WTC11 (cell line): ENCODE measurements at regions not wholly inside any gene's neighbourhood (a gene's known extent, or its start where the extent isn't known, plus 50 kb on each side); places are given as distances from the start of the nearest gene placed in this dataset.

ENCODE experiments used
- ATAC-seq: fragments of 200-7000 bp; cut with Tn5 transposase; 2 replicates; pipeline ENCODE4 v1.10.0; 2021; ENCODE audit warnings: mild to moderate bottlenecking, moderate library complexity
- CTCF ChIA-PET: fragments of 300-600 bp; sonication (Branson Sonifier 250); formaldehyde crosslinking; loops from one replicate; lab custom pipeline; 2021; ENCODE audit warnings: antibody characterized with exemption; lab: Charles Lee
- POLR2A ChIA-PET: fragments of 350-600 bp; sonication (Branson Sonifier 250); formaldehyde crosslinking; loops from one replicate; lab custom pipeline; 2021; ENCODE audit warnings: antibody characterized with exemption; lab: Charles Lee
- DNase-seq: peaks from one replicate; pipeline ENCODE4 v3.0.0; 2021; ENCODE audit warnings: low spot score
- H3K27ac Mint-ChIP-seq: 2 replicates; pipeline ENCODE4 v1.8.0; 2021; ENCODE audit warnings: mixed read lengths
- H3K27me3 Mint-ChIP-seq: 2 replicates; pipeline ENCODE4 v1.8.0; 2021; ENCODE audit warnings: low read depth, mild to moderate bottlenecking, moderate library complexity, mixed read lengths
- H3K36me3 Mint-ChIP-seq: 2 replicates; pipeline ENCODE4 v1.8.0; 2021; ENCODE audit warnings: mixed read lengths
- H3K4me1 Mint-ChIP-seq: 2 replicates; pipeline ENCODE4 v1.8.0; 2022; ENCODE audit warnings: mixed read lengths
- H3K4me3 Mint-ChIP-seq: 2 replicates; pipeline ENCODE4 v1.8.0; 2021; ENCODE audit warnings: mild to moderate bottlenecking, moderate library complexity, mixed read lengths
- H3K9me3 Mint-ChIP-seq: 2 replicates; pipeline ENCODE4 v1.8.0; 2021; ENCODE audit warnings: mixed read lengths
- FOXK1 ChIP-seq: sonication (generic); formaldehyde crosslinking; IDR thresholded peaks from 2 replicates; pipeline ENCODE4 v1.8.0; 2022; ENCODE audit warnings: mild to moderate bottlenecking, moderate library complexity, missing genetic modification reagents
- FOXP1 ChIP-seq: sonication (generic); formaldehyde crosslinking; IDR thresholded peaks from 2 replicates; pipeline ENCODE4 v1.8.0; 2022; ENCODE audit warnings: missing genetic modification reagents, mild to moderate bottlenecking, moderate library complexity, borderline replicate concordance
- GABPB1 ChIP-seq: sonication (generic); formaldehyde crosslinking; IDR thresholded peaks from 2 replicates; pipeline ENCODE4 v1.8.1; 2023; ENCODE audit warnings: mild to moderate bottlenecking, missing genetic modification reagents
- GRHL2 ChIP-seq: fragments of 250-450 bp; sonication (Bioruptor Pico); IDR thresholded peaks from 2 replicates; pipeline ENCODE4 v1.8.0; 2022; ENCODE audit warnings: mild to moderate bottlenecking, moderate library complexity; ENCODE audit not compliant: insufficient replicate concordance, severe bottlenecking
- JAZF1 ChIP-seq: fragments of 250-450 bp; sonication (Bioruptor Pico); IDR thresholded peaks from 2 replicates; pipeline ENCODE4 v1.9.0; 2021; ENCODE audit warnings: moderate library complexity, mild to moderate bottlenecking, inconsistent platforms
- KAT7 ChIP-seq: sonication (generic); formaldehyde crosslinking; IDR thresholded peaks from 2 replicates; pipeline ENCODE4 v1.8.1; 2023; ENCODE audit warnings: missing genetic modification reagents, mild to moderate bottlenecking, borderline replicate concordance
- MAX ChIP-seq: sonication (generic); formaldehyde crosslinking; IDR thresholded peaks from 2 replicates; pipeline ENCODE4 v1.8.0; 2022; ENCODE audit warnings: mild to moderate bottlenecking, missing genetic modification reagents
- NFYB ChIP-seq: sonication (generic); formaldehyde crosslinking; conservative IDR thresholded peaks from 2 replicates; pipeline ENCODE4 v1.8.0; 2022; ENCODE audit warnings: low read depth, missing genetic modification reagents
- NR3C1 ChIP-seq: sonication (generic); formaldehyde crosslinking; conservative IDR thresholded peaks from 2 replicates; pipeline ENCODE4 v1.8.1; 2023; ENCODE audit warnings: low read depth, mild to moderate bottlenecking, missing genetic modification reagents
- SMAD3 ChIP-seq: sonication (generic); formaldehyde crosslinking; IDR thresholded peaks from 2 replicates; pipeline ENCODE4 v1.8.0; 2022; ENCODE audit warnings: missing genetic modification reagents, mild to moderate bottlenecking, borderline replicate concordance
- TEAD4 ChIP-seq: sonication (generic); formaldehyde crosslinking; IDR thresholded peaks from 2 replicates; pipeline ENCODE4 v1.8.0; 2022; ENCODE audit warnings: mild to moderate bottlenecking, missing genetic modification reagents
- ZBTB43 ChIP-seq: sonication (generic); formaldehyde crosslinking; IDR thresholded peaks from 2 replicates; pipeline ENCODE4 v1.8.1; 2023; ENCODE audit warnings: mild to moderate bottlenecking, missing genetic modification reagents
- ZNF263 ChIP-seq: sonication (generic); formaldehyde crosslinking; IDR thresholded peaks from 2 replicates; pipeline ENCODE4 v1.8.1; 2022; ENCODE audit warnings: low read depth, mild to moderate bottlenecking, moderate library complexity, missing genetic modification reagents
- ZNF396 ChIP-seq: fragments of 250-450 bp; sonication (Bioruptor Pico); IDR thresholded peaks from 2 replicates; pipeline ENCODE4 v1.8.0; 2021; ENCODE audit warnings: mild to moderate bottlenecking, moderate library complexity, borderline replicate concordance
- TF ChIP-seq, protein P1 (sequence below): fragments of 250-450 bp; sonication (Bioruptor Pico); IDR thresholded peaks from 2 replicates; pipeline ENCODE4 v1.9.0; 2021; ENCODE audit warnings: mild to moderate bottlenecking, borderline replicate concordance
- TF ChIP-seq, protein P2 (sequence below): sonication (generic); formaldehyde crosslinking; IDR thresholded peaks from 2 replicates; pipeline ENCODE4 v1.8.1; 2023; ENCODE audit warnings: mild to moderate bottlenecking, missing genetic modification reagents
- TF ChIP-seq, protein P3 (sequence below): fragments of 200-600 bp; IDR thresholded peaks from 2 replicates; pipeline ENCODE4 v1.8.0; 2022; ENCODE audit warnings: antibody characterized with exemption
- TF ChIP-seq, protein P4 (sequence below): fragments of 250-450 bp; sonication (Bioruptor Pico); IDR thresholded peaks from 2 replicates; pipeline ENCODE4 v1.9.0; 2021; ENCODE audit warnings: mild to moderate bottlenecking

DNA sequence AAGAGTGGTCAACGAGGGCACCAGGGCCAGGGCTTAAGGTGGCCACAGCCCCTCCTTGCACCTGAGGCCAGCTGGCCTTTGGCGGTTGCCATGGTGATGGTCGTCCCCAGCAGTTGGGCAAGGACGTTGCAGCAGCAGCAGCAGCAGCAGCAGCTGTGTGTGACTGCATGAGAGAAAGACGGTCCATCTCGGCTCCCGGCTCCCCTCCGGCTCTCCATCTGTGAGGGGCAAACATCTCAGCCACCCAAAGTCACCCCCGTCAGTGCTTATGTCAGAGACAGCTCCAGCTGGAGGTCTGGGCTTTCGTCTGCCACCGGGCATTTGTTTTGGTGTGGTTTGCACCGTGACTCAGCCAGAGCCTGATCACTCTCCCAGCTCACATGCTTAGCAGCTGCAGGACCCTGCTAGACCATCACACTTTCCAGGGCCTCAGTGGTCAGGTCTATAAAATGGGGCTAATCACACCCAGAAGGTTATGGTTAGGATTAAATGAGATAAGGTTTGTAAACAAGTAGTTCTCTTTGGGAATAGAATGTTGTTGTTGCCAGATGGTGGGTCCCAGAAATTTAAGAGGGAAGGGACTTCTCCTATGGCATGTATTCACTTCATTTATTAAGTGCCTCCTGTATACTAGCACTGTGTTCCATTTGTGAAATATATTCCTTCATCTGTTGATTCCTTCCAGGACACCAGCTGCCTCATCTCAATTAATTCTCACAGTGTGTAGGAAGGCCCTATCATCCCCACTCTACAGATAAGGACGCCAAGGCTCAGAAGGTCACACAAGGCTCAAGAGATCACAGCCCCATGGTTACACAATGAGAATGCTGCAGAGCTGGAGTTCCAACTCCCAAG is 212.6 kb upstream of the LHX5 start:
- ATAC-seq (no peak), DNase-seq (peak; percentile 38)
- H3K9me3 Mint-ChIP-seq = 0 out of 2 replicates have a peak, but pooled peaks cover 5% of the 10 kb centered on the region
- ChIA-PET POLR2A (interaction anchor here (0.5 kb wide), 1 partner anchor 130 kb away, joined by 3 read pairs; no protein-coding TSS in a partner anchor), CTCF (interaction anchor here (2.2 kb wide), 1 partner anchor 223 kb away, joined by 5 read pairs; no protein-coding TSS in a partner anchor)
- H3K4me3 Mint-ChIP-seq = no peak overlapping the region
- no peaks in the 10 kb centered on the region for H3K27me3 Mint-ChIP-seq
- H3K4me1 Mint-ChIP-seq = no peaks in the 10 kb centered on the region
- H3K27ac Mint-ChIP-seq = no peak overlapping the region
- TF ChIP-seq, protein P1, sequence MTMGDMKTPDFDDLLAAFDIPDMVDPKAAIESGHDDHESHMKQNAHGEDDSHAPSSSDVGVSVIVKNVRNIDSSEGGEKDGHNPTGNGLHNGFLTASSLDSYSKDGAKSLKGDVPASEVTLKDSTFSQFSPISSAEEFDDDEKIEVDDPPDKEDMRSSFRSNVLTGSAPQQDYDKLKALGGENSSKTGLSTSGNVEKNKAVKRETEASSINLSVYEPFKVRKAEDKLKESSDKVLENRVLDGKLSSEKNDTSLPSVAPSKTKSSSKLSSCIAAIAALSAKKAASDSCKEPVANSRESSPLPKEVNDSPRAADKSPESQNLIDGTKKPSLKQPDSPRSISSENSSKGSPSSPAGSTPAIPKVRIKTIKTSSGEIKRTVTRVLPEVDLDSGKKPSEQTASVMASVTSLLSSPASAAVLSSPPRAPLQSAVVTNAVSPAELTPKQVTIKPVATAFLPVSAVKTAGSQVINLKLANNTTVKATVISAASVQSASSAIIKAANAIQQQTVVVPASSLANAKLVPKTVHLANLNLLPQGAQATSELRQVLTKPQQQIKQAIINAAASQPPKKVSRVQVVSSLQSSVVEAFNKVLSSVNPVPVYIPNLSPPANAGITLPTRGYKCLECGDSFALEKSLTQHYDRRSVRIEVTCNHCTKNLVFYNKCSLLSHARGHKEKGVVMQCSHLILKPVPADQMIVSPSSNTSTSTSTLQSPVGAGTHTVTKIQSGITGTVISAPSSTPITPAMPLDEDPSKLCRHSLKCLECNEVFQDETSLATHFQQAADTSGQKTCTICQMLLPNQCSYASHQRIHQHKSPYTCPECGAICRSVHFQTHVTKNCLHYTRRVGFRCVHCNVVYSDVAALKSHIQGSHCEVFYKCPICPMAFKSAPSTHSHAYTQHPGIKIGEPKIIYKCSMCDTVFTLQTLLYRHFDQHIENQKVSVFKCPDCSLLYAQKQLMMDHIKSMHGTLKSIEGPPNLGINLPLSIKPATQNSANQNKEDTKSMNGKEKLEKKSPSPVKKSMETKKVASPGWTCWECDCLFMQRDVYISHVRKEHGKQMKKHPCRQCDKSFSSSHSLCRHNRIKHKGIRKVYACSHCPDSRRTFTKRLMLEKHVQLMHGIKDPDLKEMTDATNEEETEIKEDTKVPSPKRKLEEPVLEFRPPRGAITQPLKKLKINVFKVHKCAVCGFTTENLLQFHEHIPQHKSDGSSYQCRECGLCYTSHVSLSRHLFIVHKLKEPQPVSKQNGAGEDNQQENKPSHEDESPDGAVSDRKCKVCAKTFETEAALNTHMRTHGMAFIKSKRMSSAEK (CRISPR knock-in tag) = no peak
- TF ChIP-seq SMAD3 (CRISPR knock-in tag) = no peak
- TF ChIP-seq, protein P2, sequence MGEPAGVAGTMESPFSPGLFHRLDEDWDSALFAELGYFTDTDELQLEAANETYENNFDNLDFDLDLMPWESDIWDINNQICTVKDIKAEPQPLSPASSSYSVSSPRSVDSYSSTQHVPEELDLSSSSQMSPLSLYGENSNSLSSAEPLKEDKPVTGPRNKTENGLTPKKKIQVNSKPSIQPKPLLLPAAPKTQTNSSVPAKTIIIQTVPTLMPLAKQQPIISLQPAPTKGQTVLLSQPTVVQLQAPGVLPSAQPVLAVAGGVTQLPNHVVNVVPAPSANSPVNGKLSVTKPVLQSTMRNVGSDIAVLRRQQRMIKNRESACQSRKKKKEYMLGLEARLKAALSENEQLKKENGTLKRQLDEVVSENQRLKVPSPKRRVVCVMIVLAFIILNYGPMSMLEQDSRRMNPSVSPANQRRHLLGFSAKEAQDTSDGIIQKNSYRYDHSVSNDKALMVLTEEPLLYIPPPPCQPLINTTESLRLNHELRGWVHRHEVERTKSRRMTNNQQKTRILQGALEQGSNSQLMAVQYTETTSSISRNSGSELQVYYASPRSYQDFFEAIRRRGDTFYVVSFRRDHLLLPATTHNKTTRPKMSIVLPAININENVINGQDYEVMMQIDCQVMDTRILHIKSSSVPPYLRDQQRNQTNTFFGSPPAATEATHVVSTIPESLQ = no peak
- TF ChIP-seq, protein P3, sequence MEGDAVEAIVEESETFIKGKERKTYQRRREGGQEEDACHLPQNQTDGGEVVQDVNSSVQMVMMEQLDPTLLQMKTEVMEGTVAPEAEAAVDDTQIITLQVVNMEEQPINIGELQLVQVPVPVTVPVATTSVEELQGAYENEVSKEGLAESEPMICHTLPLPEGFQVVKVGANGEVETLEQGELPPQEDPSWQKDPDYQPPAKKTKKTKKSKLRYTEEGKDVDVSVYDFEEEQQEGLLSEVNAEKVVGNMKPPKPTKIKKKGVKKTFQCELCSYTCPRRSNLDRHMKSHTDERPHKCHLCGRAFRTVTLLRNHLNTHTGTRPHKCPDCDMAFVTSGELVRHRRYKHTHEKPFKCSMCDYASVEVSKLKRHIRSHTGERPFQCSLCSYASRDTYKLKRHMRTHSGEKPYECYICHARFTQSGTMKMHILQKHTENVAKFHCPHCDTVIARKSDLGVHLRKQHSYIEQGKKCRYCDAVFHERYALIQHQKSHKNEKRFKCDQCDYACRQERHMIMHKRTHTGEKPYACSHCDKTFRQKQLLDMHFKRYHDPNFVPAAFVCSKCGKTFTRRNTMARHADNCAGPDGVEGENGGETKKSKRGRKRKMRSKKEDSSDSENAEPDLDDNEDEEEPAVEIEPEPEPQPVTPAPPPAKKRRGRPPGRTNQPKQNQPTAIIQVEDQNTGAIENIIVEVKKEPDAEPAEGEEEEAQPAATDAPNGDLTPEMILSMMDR = no peak
- TF ChIP-seq MAX (CRISPR knock-in tag) = no peak
- TF ChIP-seq, protein P4, sequence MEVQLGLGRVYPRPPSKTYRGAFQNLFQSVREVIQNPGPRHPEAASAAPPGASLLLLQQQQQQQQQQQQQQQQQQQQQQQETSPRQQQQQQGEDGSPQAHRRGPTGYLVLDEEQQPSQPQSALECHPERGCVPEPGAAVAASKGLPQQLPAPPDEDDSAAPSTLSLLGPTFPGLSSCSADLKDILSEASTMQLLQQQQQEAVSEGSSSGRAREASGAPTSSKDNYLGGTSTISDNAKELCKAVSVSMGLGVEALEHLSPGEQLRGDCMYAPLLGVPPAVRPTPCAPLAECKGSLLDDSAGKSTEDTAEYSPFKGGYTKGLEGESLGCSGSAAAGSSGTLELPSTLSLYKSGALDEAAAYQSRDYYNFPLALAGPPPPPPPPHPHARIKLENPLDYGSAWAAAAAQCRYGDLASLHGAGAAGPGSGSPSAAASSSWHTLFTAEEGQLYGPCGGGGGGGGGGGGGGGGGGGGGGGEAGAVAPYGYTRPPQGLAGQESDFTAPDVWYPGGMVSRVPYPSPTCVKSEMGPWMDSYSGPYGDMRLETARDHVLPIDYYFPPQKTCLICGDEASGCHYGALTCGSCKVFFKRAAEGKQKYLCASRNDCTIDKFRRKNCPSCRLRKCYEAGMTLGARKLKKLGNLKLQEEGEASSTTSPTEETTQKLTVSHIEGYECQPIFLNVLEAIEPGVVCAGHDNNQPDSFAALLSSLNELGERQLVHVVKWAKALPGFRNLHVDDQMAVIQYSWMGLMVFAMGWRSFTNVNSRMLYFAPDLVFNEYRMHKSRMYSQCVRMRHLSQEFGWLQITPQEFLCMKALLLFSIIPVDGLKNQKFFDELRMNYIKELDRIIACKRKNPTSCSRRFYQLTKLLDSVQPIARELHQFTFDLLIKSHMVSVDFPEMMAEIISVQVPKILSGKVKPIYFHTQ (CRISPR knock-in tag) = no peak
- no peak for TF ChIP-seq NFYB (CRISPR knock-in tag)
- no peak for TF ChIP-seq NR3C1
- TF ChIP-seq KAT7 (CRISPR knock-in tag) = no peak
- H3K36me3 Mint-ChIP-seq = no peaks in the 10 kb centered on the region

DNA sequence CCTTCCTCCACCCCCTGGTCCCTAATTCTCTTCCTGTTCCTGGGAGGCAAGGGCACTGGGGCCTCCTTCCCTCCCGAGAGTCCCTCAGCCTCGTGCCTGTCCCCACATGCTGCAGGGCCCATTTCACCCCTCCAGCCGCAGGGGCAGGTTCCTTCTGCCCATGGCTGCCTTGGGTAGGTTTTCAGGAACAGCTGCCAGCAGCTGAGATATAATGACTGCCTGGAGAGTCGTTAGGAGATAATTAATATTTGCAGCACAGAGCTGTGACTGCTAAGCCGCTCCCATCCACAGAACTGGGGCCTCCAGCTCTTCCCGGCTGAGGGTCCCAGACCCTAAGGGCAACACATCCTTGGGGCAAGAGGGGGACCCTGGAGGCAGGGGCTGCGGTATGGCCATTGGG is 211.9 kb upstream of the LHX5 start:
- Mint-ChIP-seq H3K4me3 (no peak overlapping the region), H3K27me3 (no peaks in the 10 kb centered on the region), H3K36me3 (no peaks in the 10 kb centered on the region), H3K9me3 (0 out of 2 replicates have a peak, but pooled peaks cover 5% of the 10 kb centered on the region), H3K27ac (no peak overlapping the region), H3K4me1 (no peaks in the 10 kb centered on the region)
- ChIA-PET POLR2A (no interaction called here), CTCF (interaction anchor here (2.2 kb wide), 1 partner anchor 222 kb away, joined by 5 read pairs; no protein-coding TSS in a partner anchor)
- DNase-seq (no peak), ATAC-seq (no peak)
- TF ChIP-seq SMAD3 (CRISPR knock-in tag) (no peak), ZNF263 (CRISPR knock-in tag) (no peak), GRHL2 (no peak), GABPB1 (CRISPR knock-in tag) (no peak), FOXP1 (CRISPR knock-in tag) (no peak), JAZF1 (CRISPR knock-in tag) (no peak), ZNF396 (no peak), FOXK1 (CRISPR knock-in tag) (no peak), ZBTB43 (CRISPR knock-in tag) (no peak), TEAD4 (CRISPR knock-in tag) (no peak)
